ENCODE measurements at regions not wholly inside any gene's neighbourhood (a gene's known extent, or its start where the extent isn't known, plus 50 kb on each side); places are given as distances from the start of the nearest gene placed in this dataset.
"Not testable (repeated sequence)": the region's sequence is repeated elsewhere in the genome, so short reads cannot be mapped to it uniquely, and the experiment has no call there.

DNA sequence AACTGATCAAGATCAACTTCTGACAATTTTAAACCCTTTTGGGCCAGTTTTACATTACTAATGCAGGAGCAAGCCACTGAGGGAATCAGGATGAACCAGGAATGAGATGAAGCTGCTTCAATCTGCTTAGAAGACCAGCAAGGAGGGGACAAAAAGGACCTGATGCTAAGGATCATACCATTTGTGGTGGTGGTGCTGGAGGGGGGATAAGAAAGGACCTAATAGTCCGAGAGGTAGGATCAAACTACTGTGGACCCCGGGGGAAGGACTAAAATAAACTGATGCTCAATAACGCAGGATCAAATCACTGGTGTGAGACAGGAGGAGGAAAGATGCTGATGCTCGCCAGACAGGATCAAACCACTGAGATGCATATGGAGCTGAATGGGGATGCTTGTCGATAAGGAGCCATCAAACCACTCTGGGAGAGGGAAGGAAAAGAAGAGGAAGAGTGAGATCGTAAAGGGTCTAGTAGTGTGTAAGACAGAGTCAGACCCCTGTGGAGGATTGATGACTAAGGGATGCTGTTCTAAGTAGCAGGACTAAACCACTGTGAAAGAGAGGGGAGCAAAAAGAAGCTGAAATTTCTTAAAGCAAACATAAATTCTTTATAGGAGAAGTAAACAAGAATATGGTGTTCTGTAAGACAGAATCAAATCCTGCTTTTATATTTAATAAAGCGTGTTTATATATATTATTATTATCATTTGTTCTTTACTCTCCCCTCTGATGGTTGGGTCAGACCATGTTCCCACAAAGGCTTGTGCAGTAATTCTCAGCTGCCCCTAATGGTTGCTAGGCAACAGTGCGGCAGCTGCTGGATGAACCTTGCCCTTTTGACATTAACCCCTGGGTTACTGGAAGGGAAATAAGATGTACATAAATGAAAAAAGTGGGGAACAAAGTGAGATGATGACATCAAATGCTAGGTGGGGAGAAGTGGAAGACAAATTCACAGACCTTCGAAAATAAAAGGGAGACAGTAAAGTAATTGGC, 432.5 kb upstream of the FGF16 start:
- ATAC-seq (no peak), DNase-seq (no peak)
- H3K27me3 Mint-ChIP-seq: peaks cover 0 to 2% (median 0%) of the 10 kb centered on the region in 5 donors
- no peaks in the 10 kb centered on the region for H3K9me3 Mint-ChIP-seq
- H3K4me1 Mint-ChIP-seq: no peaks in the 10 kb centered on the region
- H3K36me3 Mint-ChIP-seq: no peaks in the 10 kb centered on the region
- H3K4me3 Mint-ChIP-seq: no peak overlapping the region
- H3K27ac Mint-ChIP-seq: no peak overlapping the region
- POLR2A ChIA-PET: no interaction called here

- Mint-ChIP-seq H3K27ac (no peak overlapping the region), H3K36me3 (no peaks in the 10 kb centered on the region), H3K4me1 (no peaks in the 10 kb centered on the region), H3K4me3 (no peak overlapping the region), H3K9me3 (no peaks in the 10 kb centered on the region), H3K27me3 (peaks cover 0 to 4% (median 0%) of the 10 kb centered on the region in 5 donors)
- DNase-seq: no peak
- no peak for ATAC-seq
- POLR2A ChIA-PET: no interaction called here
Observed at GRCh38 chrX:77017093-77017492, 430.1 kb upstream of the FGF16 start.

DNA sequence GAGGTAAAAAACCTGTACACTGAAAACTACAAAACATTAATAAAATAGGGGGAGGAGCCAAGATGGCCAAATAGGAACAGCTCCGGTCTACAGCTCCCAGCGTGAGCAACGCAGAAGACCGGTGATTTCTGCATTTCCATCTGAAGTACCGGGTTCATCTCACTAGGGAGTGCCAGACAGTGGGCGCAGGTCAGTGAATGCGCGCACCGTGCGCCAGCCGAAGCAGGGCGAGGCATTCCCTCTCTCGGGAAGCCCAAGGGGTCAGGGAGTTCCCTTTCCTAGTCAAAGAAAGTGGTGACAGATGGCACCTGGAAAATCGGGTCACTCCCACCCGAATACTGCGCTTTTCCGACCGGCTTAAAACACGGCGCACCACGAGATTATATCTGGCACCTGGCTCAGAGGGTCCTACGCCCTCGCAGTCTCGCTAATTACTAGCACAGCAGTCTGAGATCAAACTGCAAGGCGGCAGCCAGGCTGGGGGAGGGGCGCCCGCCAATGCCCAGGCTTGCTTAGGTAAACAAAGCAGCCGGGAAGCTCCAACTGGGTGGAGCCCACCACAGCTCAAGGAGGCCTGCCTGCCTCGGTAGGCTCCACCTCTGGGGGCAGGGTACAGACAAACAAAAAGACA, 400.9 kb upstream of the FGF16 start:
- H3K27ac Mint-ChIP-seq, ATAC-seq, DNase-seq, POLR2A ChIA-PET, H3K36me3 Mint-ChIP-seq, H3K4me1 Mint-ChIP-seq: not testable (repeated sequence)
- peaks cover 0 to 10% (median 4%) of the 10 kb centered on the region in 5 donors for H3K27me3 Mint-ChIP-seq
- peak overlapping the region in 4 of 10 donors; percentile 8 to 45 (median 26) for H3K4me3 Mint-ChIP-seq
- peaks cover 0 to 11% (median 0%) of the 10 kb centered on the region in 9 donors for H3K9me3 Mint-ChIP-seq

GRCh38 chrX:77060572-77060971, 386.6 kb upstream of the FGF16 start:
- Mint-ChIP-seq H3K9me3 (no peaks in the 10 kb centered on the region), H3K36me3 (no peaks in the 10 kb centered on the region), H3K4me1 (peaks cover 0 to 2% (median 0%) of the 10 kb centered on the region in 4 donors), H3K27ac (no peak overlapping the region), H3K4me3 (no peak overlapping the region), H3K27me3 (peaks cover 0 to 3% (median 0%) of the 10 kb centered on the region in 5 donors)
- DNase-seq: no peak
- ATAC-seq: no peak
- POLR2A ChIA-PET: no interaction called here

GRCh38 chrX:77061022-77061421, 386.2 kb upstream of the FGF16 start:
- Mint-ChIP-seq H3K27ac (no peak overlapping the region), H3K9me3 (no peaks in the 10 kb centered on the region), H3K4me1 (peaks cover 0 to 2% (median 0%) of the 10 kb centered on the region in 4 donors), H3K27me3 (peaks cover 0 to 3% (median 0%) of the 10 kb centered on the region in 5 donors), H3K4me3 (no peak overlapping the region), H3K36me3 (no peaks in the 10 kb centered on the region)
- DNase-seq (no peak), ATAC-seq (no peak)
- POLR2A ChIA-PET: no interaction called here

DNA sequence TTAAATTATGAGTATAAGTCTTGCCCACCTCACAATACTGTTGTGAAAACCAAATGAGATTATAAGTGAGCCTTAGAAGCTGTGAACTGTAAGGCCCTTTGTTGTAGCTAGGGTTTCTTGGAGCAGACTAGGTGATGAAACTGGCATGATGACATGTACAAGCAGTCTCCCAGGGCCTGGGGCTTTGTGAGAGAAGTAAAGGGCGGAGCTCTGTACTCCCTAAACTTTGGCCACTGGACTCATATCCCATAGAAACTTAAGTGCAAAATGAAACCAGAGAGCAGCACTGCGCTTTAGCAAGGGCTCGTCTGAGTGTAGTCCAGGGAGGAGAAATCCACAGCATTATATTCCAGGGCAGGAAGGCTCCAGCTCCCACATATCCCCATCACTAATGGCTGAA, 385.6 kb upstream of the FGF16 start:
- H3K27me3 Mint-ChIP-seq: peaks cover 0 to 3% (median 0%) of the 10 kb centered on the region in 5 donors
- no peak overlapping the region for H3K27ac Mint-ChIP-seq
- H3K9me3 Mint-ChIP-seq: no peaks in the 10 kb centered on the region
- POLR2A ChIA-PET: no interaction called here
- no peaks in the 10 kb centered on the region for H3K36me3 Mint-ChIP-seq
- no peak for DNase-seq
- H3K4me3 Mint-ChIP-seq: no peak overlapping the region
- no peak for ATAC-seq
- H3K4me1 Mint-ChIP-seq: peaks cover 0 to 2% (median 0%) of the 10 kb centered on the region in 4 donors

DNA sequence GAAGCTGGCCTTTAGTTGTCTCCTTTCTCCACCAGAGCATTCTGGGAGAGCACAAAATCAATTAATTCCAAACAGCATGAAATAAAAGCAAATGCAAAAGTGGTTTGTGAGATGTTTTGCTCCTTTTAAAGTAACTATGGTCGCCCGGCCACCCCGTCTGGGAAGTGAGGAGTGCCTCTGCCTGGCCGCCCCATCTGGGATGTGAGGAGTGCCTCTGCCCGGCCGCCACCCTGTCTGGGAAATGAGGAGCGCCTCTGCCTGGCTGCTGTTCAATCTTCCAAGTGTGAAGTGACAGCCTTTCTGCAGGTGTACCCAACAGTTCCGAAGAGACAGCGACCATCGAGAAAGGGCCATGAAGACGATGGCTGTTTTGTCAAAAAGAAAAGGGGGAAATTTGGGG, 381.3 kb upstream of the FGF16 start:
- H3K4me1 Mint-ChIP-seq: peaks cover 9 to 12% (median 12%) of the 10 kb centered on the region in 4 donors
- ATAC-seq (no peak), DNase-seq (no peak)
- no peaks in the 10 kb centered on the region for H3K36me3 Mint-ChIP-seq
- no peak overlapping the region for H3K4me3 Mint-ChIP-seq
- no peak overlapping the region for H3K27ac Mint-ChIP-seq
- POLR2A ChIA-PET: no interaction called here
- peaks cover 0 to 14% (median 0%) of the 10 kb centered on the region in 5 donors for H3K27me3 Mint-ChIP-seq
- no peaks in the 10 kb centered on the region for H3K9me3 Mint-ChIP-seq

GRCh38 chrX:77070202-77070918, 376.8 kb upstream of the FGF16 start:
- H3K4me3 Mint-ChIP-seq: peak overlapping the region in 6 of 10 donors; percentile 2 to 69 (median 34)

DNA sequence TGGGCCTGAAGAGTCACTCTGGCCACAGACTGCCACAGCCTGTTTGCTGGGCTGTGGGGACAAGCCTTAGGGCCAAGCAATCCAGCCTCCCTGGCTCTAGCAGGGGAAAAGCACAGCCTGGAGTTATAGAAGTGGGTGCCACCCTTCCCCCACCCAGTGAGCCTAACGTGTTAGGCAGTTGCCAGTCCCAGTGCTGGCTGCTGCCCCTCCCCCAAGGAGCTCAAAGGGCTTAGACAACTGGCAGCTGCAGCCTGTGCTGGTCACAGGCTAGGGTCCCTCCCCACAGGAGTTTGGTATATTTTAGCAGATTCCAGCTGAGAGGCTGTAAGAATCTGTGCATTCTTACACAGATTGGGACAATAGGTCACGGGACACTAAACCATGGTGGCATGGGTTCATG, 370.3 kb upstream of the FGF16 start:
- no peak for ATAC-seq
- H3K9me3 Mint-ChIP-seq: peaks cover 0 to 30% (median 10%) of the 10 kb centered on the region in 9 donors
- H3K4me3 Mint-ChIP-seq: no peak overlapping the region
- peaks cover 0 to 27% (median 0%) of the 10 kb centered on the region in 3 donors for H3K36me3 Mint-ChIP-seq
- peaks cover 0 to 5% (median 0%) of the 10 kb centered on the region in 5 donors for H3K27me3 Mint-ChIP-seq
- no peaks in the 10 kb centered on the region for H3K4me1 Mint-ChIP-seq
- no peak for DNase-seq
- POLR2A ChIA-PET: no interaction called here
- no peak overlapping the region for H3K27ac Mint-ChIP-seq

More at GRCh38 chrX:77070202-77070918, 376.8 kb upstream of the FGF16 start:
- ATAC-seq (no peak), DNase-seq (no peak)
- Mint-ChIP-seq H3K4me1 (peaks cover 9 to 12% (median 11%) of the 10 kb centered on the region in 4 donors), H3K9me3 (no peaks in the 10 kb centered on the region), H3K36me3 (no peaks in the 10 kb centered on the region), H3K27me3 (peaks cover 0 to 10% (median 0%) of the 10 kb centered on the region in 5 donors), H3K27ac (peak overlapping the region in 3 of 10 donors; percentile 44 to 79 (median 68))
- POLR2A ChIA-PET: no interaction called here

GRCh38 chrX:77081237-77081636, 366.0 kb upstream of the FGF16 start:
- Mint-ChIP-seq H3K9me3 (peaks cover 0 to 47% (median 12%) of the 10 kb centered on the region in 9 donors), H3K36me3 (peaks cover 0 to 32% (median 0%) of the 10 kb centered on the region in 3 donors)
- H3K4me1 Mint-ChIP-seq, ATAC-seq, H3K27me3 Mint-ChIP-seq, DNase-seq, POLR2A ChIA-PET, H3K4me3 Mint-ChIP-seq, H3K27ac Mint-ChIP-seq: not testable (repeated sequence)

GRCh38 chrX:77085372-77085771, 361.8 kb upstream of the FGF16 start:
- peaks cover 0 to 33% (median 12%) of the 10 kb centered on the region in 9 donors for H3K9me3 Mint-ChIP-seq
- no peaks in the 10 kb centered on the region for H3K27me3 Mint-ChIP-seq
- peaks cover 0 to 21% (median 0%) of the 10 kb centered on the region in 3 donors for H3K36me3 Mint-ChIP-seq
- DNase-seq (no peak), ATAC-seq (no peak)
- POLR2A ChIA-PET: no interaction called here
- no peak overlapping the region for H3K4me3 Mint-ChIP-seq
- no peaks in the 10 kb centered on the region for H3K4me1 Mint-ChIP-seq
- H3K27ac Mint-ChIP-seq: no peak overlapping the region

- Mint-ChIP-seq H3K27me3 (no peaks in the 10 kb centered on the region), H3K4me3 (no peak overlapping the region), H3K27ac (no peak overlapping the region), H3K4me1 (no peaks in the 10 kb centered on the region), H3K9me3 (peaks cover 0 to 12% (median 3%) of the 10 kb centered on the region in 9 donors), H3K36me3 (peaks cover 0 to 5% (median 0%) of the 10 kb centered on the region in 3 donors)
- DNase-seq (no peak), ATAC-seq (no peak)
- POLR2A ChIA-PET: no interaction called here
Observed at GRCh38 chrX:77087529-77088169, 359.5 kb upstream of the FGF16 start.
